ENCODE measurements at regions not wholly inside any gene's neighbourhood (a gene's known extent, or its start where the extent isn't known, plus 50 kb on each side); places are given as distances from the start of the nearest gene placed in this dataset.

DNA sequence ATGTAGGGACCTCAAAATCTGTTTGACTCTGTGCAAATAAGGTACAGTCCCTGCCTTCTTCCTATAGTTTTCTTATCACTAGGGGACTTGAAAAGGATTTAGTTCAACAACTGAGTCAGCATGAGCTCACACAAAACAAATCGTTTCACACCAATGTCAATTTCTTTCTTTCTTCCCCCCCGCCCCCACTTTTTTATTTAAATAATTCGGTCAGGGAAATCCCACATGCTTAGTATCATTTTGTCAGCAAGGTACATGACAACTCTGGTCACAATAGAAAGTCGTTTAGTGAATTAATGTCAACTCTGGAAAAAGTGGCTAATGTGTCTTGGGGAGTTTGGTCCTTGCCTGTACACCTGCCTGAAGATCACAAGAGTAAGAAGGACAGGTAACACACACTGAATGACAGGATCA lies 232.2 kb upstream of the PLEKHG7 start (continued):
- TF ChIP-seq RCOR1 (conservative IDR thresholded peaks at IDR 0.05; ENCODE audit: low read depth, low read length) (no peak), SMAD1 (IDR thresholded peaks at IDR 0.05; ENCODE audit: low read depth, partially characterized antibody) (peak; percentile 36), SIX5 (IDR thresholded peaks at IDR 0.05; ENCODE audit: low read depth, low read length, severe bottlenecking) (no peak), MYC (IDR thresholded peaks at IDR 0.05; ENCODE audit: insufficient read depth, insufficient read length, insufficient replicate concordance, low read length, severe bottlenecking) (no peak), SPI1 (IDR thresholded peaks at IDR 0.05; ENCODE audit: borderline replicate concordance, insufficient read depth, low read depth, low read length) (no peak), DPF2 (IDR thresholded peaks at IDR 0.05) (peak; percentile 54; the same call in 1 of the 2 replicates), NFIC (IDR thresholded peaks at IDR 0.05; ENCODE audit: low read depth, low read length) (peak; percentile 97), POLR2A (IDR thresholded peaks at IDR 0.05; ENCODE audit: low read depth, low read length) (no peak), ZNF217 (IDR thresholded peaks at IDR 0.05) (peak; percentile 59; the same call in 1 of the 2 replicates), CHD4 (IDR thresholded peaks at IDR 0.05) (no peak), STAT1 (conservative IDR thresholded peaks at IDR 0.05) (no peak), CBX5 (IDR thresholded peaks at IDR 0.05; ENCODE audit: low read depth) (peak; percentile 57; the same call in 1 of the 2 replicates), RBBP5 (conservative IDR thresholded peaks at IDR 0.05) (no peak), BHLHE40 (IDR thresholded peaks at IDR 0.05; ENCODE audit: borderline replicate concordance in 1 of 2, low read depth in 2 of 2, low read length in 1 of 2) (peak; percentile 46 to 72; a peak in 3 of 4 replicates), HDGF (IDR thresholded peaks at IDR 0.05) (no peak), CHD1 (IDR thresholded peaks at IDR 0.05; ENCODE audit: low read depth, low read length) (no peak)
- TF ChIP-seq, protein P1, sequence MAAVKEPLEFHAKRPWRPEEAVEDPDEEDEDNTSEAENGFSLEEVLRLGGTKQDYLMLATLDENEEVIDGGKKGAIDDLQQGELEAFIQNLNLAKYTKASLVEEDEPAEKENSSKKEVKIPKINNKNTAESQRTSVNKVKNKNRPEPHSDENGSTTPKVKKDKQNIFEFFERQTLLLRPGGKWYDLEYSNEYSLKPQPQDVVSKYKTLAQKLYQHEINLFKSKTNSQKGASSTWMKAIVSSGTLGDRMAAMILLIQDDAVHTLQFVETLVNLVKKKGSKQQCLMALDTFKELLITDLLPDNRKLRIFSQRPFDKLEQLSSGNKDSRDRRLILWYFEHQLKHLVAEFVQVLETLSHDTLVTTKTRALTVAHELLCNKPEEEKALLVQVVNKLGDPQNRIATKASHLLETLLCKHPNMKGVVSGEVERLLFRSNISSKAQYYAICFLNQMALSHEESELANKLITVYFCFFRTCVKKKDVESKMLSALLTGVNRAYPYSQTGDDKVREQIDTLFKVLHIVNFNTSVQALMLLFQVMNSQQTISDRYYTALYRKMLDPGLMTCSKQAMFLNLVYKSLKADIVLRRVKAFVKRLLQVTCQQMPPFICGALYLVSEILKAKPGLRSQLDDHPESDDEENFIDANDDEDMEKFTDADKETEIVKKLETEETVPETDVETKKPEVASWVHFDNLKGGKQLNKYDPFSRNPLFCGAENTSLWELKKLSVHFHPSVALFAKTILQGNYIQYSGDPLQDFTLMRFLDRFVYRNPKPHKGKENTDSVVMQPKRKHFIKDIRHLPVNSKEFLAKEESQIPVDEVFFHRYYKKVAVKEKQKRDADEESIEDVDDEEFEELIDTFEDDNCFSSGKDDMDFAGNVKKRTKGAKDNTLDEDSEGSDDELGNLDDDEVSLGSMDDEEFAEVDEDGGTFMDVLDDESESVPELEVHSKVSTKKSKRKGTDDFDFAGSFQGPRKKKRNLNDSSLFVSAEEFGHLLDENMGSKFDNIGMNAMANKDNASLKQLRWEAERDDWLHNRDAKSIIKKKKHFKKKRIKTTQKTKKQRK (IDR thresholded peaks at IDR 0.05; ENCODE audit: low read depth, low read length), result no peak
- TF ChIP-seq, protein P2, sequence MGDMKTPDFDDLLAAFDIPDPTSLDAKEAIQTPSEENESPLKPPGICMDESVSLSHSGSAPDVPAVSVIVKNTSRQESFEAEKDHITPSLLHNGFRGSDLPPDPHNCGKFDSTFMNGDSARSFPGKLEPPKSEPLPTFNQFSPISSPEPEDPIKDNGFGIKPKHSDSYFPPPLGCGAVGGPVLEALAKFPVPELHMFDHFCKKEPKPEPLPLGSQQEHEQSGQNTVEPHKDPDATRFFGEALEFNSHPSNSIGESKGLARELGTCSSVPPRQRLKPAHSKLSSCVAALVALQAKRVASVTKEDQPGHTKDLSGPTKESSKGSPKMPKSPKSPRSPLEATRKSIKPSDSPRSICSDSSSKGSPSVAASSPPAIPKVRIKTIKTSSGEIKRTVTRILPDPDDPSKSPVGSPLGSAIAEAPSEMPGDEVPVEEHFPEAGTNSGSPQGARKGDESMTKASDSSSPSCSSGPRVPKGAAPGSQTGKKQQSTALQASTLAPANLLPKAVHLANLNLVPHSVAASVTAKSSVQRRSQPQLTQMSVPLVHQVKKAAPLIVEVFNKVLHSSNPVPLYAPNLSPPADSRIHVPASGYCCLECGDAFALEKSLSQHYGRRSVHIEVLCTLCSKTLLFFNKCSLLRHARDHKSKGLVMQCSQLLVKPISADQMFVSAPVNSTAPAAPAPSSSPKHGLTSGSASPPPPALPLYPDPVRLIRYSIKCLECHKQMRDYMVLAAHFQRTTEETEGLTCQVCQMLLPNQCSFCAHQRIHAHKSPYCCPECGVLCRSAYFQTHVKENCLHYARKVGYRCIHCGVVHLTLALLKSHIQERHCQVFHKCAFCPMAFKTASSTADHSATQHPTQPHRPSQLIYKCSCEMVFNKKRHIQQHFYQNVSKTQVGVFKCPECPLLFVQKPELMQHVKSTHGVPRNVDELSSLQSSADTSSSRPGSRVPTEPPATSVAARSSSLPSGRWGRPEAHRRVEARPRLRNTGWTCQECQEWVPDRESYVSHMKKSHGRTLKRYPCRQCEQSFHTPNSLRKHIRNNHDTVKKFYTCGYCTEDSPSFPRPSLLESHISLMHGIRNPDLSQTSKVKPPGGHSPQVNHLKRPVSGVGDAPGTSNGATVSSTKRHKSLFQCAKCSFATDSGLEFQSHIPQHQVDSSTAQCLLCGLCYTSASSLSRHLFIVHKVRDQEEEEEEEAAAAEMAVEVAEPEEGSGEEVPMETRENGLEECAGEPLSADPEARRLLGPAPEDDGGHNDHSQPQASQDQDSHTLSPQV (IDR thresholded peaks at IDR 0.05), result no peak
- TF ChIP-seq, protein P3, sequence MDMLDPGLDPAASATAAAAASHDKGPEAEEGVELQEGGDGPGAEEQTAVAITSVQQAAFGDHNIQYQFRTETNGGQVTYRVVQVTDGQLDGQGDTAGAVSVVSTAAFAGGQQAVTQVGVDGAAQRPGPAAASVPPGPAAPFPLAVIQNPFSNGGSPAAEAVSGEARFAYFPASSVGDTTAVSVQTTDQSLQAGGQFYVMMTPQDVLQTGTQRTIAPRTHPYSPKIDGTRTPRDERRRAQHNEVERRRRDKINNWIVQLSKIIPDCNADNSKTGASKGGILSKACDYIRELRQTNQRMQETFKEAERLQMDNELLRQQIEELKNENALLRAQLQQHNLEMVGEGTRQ (IDR thresholded peaks at IDR 0.05; ENCODE audit: borderline replicate concordance, low read depth, low read length), result no peak

Measured in GM12878 (cell line).